Ascending aorta (tissue), 2 donors: ENCODE measurements at regions not wholly inside any gene's neighbourhood (a gene's known extent, or its start where the extent isn't known, plus 50 kb on each side); places are given as distances from the start of the nearest gene placed in this dataset.

ENCODE experiments used
- DNase-seq, 2 donors: peaks; one replicate each; pipeline ENCODE4 v3.0.0-alpha.2; 2019; ENCODE audit warnings: low spot score in 2 of 2
- H3K27ac ChIP-seq, 2 donors: fragments of 200-600 bp; sonication (generic); one replicate each; pipeline ENCODE4 v1.5.1; 2016 to 2017; ENCODE audit warnings: mild to moderate bottlenecking in 1 of 2
- H3K27me3 ChIP-seq: fragments of 200-600 bp; sonication (generic); one replicate; pipeline ENCODE4 v1.5.1; 2017
- H3K36me3 ChIP-seq, 2 donors: fragments of 200-600 bp; sonication (generic); one replicate each; pipeline ENCODE4 v1.5.1; 2016
- H3K4me1 ChIP-seq, 2 donors: fragments of 200-600 bp; sonication (generic); one replicate each; pipeline ENCODE4 v1.5.1; 2016 to 2017; ENCODE audit warnings: mild to moderate bottlenecking in 1 of 2
- H3K4me3 ChIP-seq, 2 donors: fragments of 200-600 bp; sonication (generic); one replicate each; pipeline ENCODE4 v1.5.1; 2016 to 2017; ENCODE audit warnings: mild to moderate bottlenecking in 1 of 2
- H3K9me3 ChIP-seq, 2 donors: fragments of 200-600 bp; sonication (generic); one replicate each; pipeline ENCODE4 v1.5.1; 2016
- intact Hi-C: fragments of 100-400 bp; cut with DNase I; formaldehyde crosslinking; loops from one replicate; pipeline ENCODE4 v1.15.1; 2023
- TF ChIP-seq, protein P1 (sequence below), 3 experiments: fragments of 200-600 bp in 2 of 3; fragments of 450-650 bp in 1 of 3; sonication (generic) in 2 of 3; IDR thresholded peaks; one replicate each; pipeline ENCODE4 v1.5.1; 2016 to 2019; ENCODE audit warnings: antibody characterized with exemption in 3 of 3, mild to moderate bottlenecking in 1 of 3, moderate library complexity in 1 of 3

DNA sequence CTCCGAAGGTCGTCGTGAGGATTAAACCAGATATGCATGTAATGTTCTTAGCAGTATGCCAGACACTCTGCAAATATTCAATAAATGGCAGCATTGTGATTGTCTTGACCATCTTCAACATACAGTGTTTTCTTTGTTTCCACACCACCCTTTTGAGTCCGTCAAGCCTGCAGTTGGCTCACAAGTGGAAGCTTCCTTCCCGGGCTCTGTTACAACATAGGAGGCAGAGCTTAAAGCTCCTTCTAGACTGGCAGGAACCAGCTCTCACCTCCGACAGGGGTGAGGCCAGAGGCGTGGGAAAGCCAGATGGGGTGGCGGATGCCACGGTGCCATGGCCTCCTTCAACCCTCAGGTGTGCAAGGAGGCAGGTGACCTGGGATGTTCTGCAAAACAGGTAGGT is 138.3 kb downstream of the FOXL1 start:
- no peak for DNase-seq
- Histone ChIP-seq H3K4me1 (no peaks in the 10 kb centered on the region), H3K27ac (no peak overlapping the region), H3K9me3 (no peaks in the 10 kb centered on the region), H3K4me3 (no peak overlapping the region), H3K27me3 (no peaks in the 10 kb centered on the region), H3K36me3 (no peaks in the 10 kb centered on the region)
- intact Hi-C loops: no loop called here
- TF ChIP-seq, protein P1, sequence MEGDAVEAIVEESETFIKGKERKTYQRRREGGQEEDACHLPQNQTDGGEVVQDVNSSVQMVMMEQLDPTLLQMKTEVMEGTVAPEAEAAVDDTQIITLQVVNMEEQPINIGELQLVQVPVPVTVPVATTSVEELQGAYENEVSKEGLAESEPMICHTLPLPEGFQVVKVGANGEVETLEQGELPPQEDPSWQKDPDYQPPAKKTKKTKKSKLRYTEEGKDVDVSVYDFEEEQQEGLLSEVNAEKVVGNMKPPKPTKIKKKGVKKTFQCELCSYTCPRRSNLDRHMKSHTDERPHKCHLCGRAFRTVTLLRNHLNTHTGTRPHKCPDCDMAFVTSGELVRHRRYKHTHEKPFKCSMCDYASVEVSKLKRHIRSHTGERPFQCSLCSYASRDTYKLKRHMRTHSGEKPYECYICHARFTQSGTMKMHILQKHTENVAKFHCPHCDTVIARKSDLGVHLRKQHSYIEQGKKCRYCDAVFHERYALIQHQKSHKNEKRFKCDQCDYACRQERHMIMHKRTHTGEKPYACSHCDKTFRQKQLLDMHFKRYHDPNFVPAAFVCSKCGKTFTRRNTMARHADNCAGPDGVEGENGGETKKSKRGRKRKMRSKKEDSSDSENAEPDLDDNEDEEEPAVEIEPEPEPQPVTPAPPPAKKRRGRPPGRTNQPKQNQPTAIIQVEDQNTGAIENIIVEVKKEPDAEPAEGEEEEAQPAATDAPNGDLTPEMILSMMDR (IDR thresholded peaks at IDR 0.05): no peak

DNA sequence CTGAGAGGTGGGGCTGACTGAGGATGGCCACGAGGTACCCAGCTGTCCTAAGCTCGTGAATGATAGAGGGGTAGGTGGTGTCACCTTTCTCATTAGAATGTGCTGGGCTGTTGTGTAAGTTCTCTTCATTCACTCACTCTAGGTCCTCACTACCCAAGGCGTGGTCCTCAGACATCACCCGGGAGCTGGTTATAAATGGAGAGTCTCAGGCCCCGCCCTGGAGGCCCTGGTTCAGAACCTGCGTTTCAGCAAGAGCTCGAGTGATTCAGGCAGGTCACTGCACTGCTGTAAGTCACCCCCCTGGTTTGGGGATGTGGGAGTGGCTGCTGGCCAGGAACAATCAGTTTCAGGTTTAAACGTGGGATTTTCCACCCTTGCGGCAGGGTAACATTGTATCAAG is 139.8 kb downstream of the FOXL1 start:
- no peaks in the 10 kb centered on the region for H3K9me3 ChIP-seq
- DNase-seq: no peak
- intact Hi-C loops: no loop called here
- no peak overlapping the region for H3K27ac ChIP-seq
- H3K36me3 ChIP-seq: no peaks in the 10 kb centered on the region
- no peaks in the 10 kb centered on the region for H3K4me1 ChIP-seq
- H3K4me3 ChIP-seq: no peak overlapping the region
- TF ChIP-seq, protein P1 (IDR thresholded peaks at IDR 0.05): no peak
- H3K27me3 ChIP-seq: no peaks in the 10 kb centered on the region

DNA sequence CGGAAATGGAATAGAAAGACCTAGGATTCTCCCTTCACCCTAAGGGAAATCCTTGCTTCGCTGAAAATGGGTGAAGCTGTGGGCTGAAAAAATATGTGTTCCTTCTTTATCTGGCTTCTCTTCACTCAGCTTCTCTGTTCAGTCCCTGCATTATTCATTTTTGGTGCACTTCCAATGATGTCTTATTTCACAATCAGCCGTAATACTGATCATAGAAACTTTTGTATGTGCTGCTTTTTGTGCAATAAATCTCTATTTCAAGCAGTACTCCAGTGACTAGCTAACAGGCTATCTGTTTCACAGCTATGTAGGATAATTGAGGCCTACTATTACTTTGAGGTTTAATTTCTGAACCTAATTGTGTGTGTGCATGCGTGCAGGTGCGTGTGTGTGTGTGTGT is 144.6 kb downstream of the FOXL1 start:
- Histone ChIP-seq H3K36me3 (no peaks in the 10 kb centered on the region), H3K27me3 (no peaks in the 10 kb centered on the region), H3K4me3 (no peak overlapping the region), H3K9me3 (no peaks in the 10 kb centered on the region), H3K4me1 (no peaks in the 10 kb centered on the region), H3K27ac (no peak overlapping the region)
- intact Hi-C loops: no loop called here
- DNase-seq: no peak
- TF ChIP-seq, protein P1 (IDR thresholded peaks at IDR 0.05): no peak

DNA sequence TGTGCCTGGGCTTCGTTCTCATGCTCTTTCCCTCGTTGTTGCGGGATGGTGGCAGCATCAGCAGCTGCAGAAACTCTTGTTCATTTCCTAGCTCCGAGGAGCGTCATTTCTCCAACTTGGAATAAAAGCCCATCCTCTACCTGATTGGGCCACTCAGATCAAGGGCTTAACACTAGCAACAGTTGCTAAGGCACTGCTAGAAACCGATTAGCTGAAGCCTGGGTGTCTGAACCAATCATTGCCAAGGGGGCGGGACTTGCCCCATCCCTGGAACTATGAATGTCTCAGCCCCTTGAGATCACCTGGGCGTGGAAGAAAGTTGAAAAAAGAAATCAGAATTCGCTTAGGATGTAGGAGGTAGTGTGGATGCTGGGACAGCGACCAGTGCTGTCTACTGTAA is 145.3 kb downstream of the FOXL1 start:
- Histone ChIP-seq H3K36me3 (no peaks in the 10 kb centered on the region), H3K27me3 (no peaks in the 10 kb centered on the region), H3K9me3 (no peaks in the 10 kb centered on the region), H3K4me3 (no peak overlapping the region), H3K27ac (no peak overlapping the region), H3K4me1 (no peaks in the 10 kb centered on the region)
- TF ChIP-seq, protein P1 (IDR thresholded peaks at IDR 0.05): no peak
- intact Hi-C loops: no loop called here
- DNase-seq: no peak

DNA sequence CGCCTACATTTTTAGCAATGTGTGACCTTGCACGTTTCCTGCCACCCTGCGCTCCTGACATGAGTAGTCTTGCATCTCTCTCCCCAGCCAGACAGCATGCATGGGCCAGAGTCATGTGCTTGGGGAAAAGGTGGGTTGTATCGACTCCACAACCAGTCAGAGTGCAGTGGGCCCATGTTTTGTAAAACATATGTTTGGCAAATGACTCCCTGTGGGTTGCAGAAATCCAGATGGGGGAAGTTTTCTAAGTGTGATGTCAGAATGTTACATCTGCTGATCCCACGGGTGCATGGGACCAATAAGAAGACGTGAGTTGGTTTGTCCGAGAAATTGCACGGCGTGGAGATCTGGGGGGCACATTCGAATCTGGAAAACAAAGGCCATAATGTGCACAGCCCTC is 147.1 kb downstream of the FOXL1 start:
- H3K9me3 ChIP-seq: no peaks in the 10 kb centered on the region
- H3K4me3 ChIP-seq: no peak overlapping the region
- H3K36me3 ChIP-seq: no peaks in the 10 kb centered on the region
- no peak for DNase-seq
- intact Hi-C loops: no loop called here
- H3K27ac ChIP-seq: no peak overlapping the region
- no peaks in the 10 kb centered on the region for H3K4me1 ChIP-seq
- TF ChIP-seq, protein P1 (IDR thresholded peaks at IDR 0.05): no peak
- H3K27me3 ChIP-seq: no peaks in the 10 kb centered on the region

DNA sequence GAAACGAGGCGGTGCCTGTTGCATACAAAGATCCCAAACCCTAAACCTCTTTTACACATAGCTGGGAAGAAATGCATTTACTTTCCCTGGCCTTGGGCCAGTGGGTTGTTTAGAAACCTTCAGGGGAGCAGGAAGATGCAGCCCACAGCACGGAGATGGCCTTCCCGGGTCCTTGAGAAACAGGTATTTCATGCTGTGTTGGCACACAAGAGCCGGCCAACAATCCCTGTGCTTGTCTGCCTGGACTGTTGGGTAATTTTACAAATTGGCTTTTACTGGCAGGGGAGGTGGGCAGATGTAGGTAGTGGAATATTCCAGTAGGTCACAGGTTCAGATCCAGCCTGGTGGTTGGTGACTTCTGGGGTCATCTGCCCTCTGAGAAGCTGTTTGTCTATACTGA is 148.0 kb downstream of the FOXL1 start:
- intact Hi-C loops: no loop called here
- Histone ChIP-seq H3K36me3 (no peaks in the 10 kb centered on the region), H3K4me3 (no peak overlapping the region), H3K27ac (no peak overlapping the region), H3K27me3 (no peaks in the 10 kb centered on the region), H3K4me1 (no peaks in the 10 kb centered on the region), H3K9me3 (no peaks in the 10 kb centered on the region)
- no peak for DNase-seq
- TF ChIP-seq, protein P1 (IDR thresholded peaks at IDR 0.05): no peak
